LNCaP clone FGC (cell line): ENCODE measurements at regions not wholly inside any gene's neighbourhood (a gene's known extent, or its start where the extent isn't known, plus 50 kb on each side); places are given as distances from the start of the nearest gene placed in this dataset.

Experiments
- DNase-seq: peaks from one replicate; pipeline ENCODE4 v3.0.0-alpha.2; 2011; ENCODE audit warnings: low read depth
- H3K4me3 ChIP-seq: 2 replicates; pipeline ENCODE4 v1.5.1; 2011; ENCODE audit warnings: mild to moderate bottlenecking, low read depth, low read length, control low read depth
- CTCF ChIP-seq: IDR thresholded peaks from 2 replicates; pipeline ENCODE4 v1.5.1; 2012; ENCODE audit warnings: mild to moderate bottlenecking; ENCODE audit not compliant: control insufficient read depth, insufficient read depth; ENCODE audit errors: extremely low read depth

- no peak for DNase-seq
- no peak overlapping the region for H3K4me3 ChIP-seq
- no peak for TF ChIP-seq CTCF
Observed at GRCh38 chr14:100467046-100467750, 120.0 kb downstream of the BEGAIN start.

GRCh38 chr14:100467939-100468338 is 119.3 kb downstream of the BEGAIN start:
- no peak for DNase-seq
- H3K4me3 ChIP-seq, result no peak overlapping the region
- TF ChIP-seq CTCF, result no peak

- no peak for DNase-seq
- no peak overlapping the region for H3K4me3 ChIP-seq
- no peak for TF ChIP-seq CTCF
Observed at GRCh38 chr14:100468557-100468956, 118.7 kb downstream of the BEGAIN start.

DNA sequence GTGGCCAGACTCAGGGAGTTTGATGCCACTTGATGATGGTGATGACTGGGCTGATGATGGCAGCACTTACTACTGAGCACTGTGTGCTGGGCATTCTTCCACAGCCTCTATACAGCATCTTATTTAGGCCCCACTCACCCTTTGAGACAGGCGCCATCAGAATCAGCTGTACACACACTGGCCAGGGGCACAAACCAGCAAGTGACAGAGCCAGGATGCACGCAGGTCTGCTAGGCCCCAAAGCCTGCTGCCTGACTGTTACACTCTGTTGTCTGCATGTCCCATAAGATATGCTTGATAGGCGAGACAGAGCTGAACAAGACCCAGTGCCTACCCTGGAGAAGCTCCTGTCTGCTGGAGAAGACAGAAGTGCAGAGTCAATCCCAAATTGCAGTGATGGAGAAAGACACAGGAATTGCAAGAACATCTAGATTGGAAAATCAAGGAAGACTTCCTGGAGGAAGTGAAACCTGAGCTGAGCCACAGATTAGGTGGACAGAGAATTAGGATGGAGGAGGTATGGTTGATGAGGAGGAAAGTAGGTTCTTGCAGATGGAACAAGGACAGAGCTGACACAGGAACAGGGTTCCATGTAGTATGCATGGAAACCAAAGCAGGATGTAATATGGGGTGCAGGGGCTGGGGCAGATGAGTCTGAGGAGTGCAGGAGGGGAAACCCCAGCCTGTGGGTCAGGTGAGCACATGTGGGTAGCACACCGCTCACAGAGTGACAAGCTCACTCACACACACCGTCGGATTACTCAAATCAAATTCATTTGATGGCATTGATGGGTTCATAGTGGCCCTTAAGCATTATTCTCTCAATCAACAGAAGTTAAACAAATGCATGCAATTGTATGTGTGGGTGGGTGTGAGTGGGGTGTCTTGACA is 117.3 kb downstream of the BEGAIN start:
- H3K4me3 ChIP-seq, result no peak overlapping the region
- DNase-seq, result no peak
- no peak for TF ChIP-seq CTCF

GRCh38 chr14:100470523-100470897 is 116.7 kb downstream of the BEGAIN start:
- no peak overlapping the region for H3K4me3 ChIP-seq
- TF ChIP-seq CTCF, result no peak
- DNase-seq, result no peak

DNA sequence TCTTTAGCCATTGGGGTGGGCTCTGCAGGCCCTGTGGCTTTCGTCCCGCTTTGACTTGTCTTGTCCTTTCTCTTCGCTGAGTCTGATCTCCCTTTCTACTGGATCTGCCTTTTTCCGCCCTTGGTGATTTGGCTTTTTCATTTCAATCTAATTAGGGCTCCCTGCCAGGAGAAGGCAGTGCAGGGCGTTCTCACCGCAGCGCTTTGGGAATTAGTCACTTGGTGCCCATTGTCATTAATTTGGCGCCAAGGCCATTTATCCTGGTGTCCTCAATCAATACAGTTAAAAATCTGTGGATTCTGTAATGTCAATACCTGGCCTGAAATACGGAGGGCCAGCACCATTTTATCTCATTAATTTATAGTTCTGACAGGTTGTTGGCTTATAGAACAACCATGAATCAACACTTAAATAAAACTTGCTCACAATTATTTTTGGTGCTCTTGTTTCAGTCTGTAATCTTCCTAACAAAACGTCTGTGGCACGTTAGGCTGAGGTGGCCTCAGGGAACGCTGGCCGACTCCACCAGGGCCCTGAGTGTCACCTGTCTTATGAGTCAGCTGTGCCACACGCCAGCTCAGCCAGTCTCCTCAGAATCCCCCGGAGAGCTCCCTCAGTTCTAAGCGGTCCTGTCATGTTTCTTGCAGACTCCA is 115.7 kb downstream of the BEGAIN start:
- no peak for TF ChIP-seq CTCF
- DNase-seq, result no peak
- no peak overlapping the region for H3K4me3 ChIP-seq
